ENCODE measurements at regions not wholly inside any gene's neighbourhood (a gene's known extent, or its start where the extent isn't known, plus 50 kb on each side); places are given as distances from the start of the nearest gene placed in this dataset.
A peak's percentile ranks its signal among the peaks of the same experiment; 100 is the strongest.

GRCh38 chr1:235027076-235027861, 101.4 kb downstream of the TOMM20 start:
- DNase-seq (ENCODE audit: low read depth in 4 of 4, low spot score in 3 of 4) = no peak

- no peak for DNase-seq (ENCODE audit: low read depth in 4 of 4, low spot score in 3 of 4)
Measured at GRCh38 chr1:235025422-235025984, 103.1 kb downstream of the TOMM20 start.

GRCh38 chr1:235024711-235025421, 103.8 kb downstream of the TOMM20 start:
- DNase-seq (ENCODE audit: low read depth in 4 of 4, low spot score in 3 of 4) = no peak

- DNase-seq (ENCODE audit: low read depth in 4 of 4, low spot score in 3 of 4) = no peak
Measured at GRCh38 chr1:235023711-235024439, 104.8 kb downstream of the TOMM20 start.

GRCh38 chr1:235022981-235023710, 105.5 kb downstream of the TOMM20 start:
- DNase-seq (ENCODE audit: low read depth in 4 of 4, low spot score in 3 of 4) = peak in 1 of 4 donors; percentile 62

GRCh38 chr1:235022341-235022980, 106.2 kb downstream of the TOMM20 start:
- DNase-seq (ENCODE audit: low read depth in 4 of 4, low spot score in 3 of 4) = peak in 3 of 4 donors; percentile 51 to 71 (median 60)

- DNase-seq (ENCODE audit: low read depth in 4 of 4, low spot score in 3 of 4) = no peak
Measured at GRCh38 chr1:235021815-235022214, 106.8 kb downstream of the TOMM20 start.

- no peak for DNase-seq (ENCODE audit: low read depth in 4 of 4, low spot score in 3 of 4)
Measured at GRCh38 chr1:235021321-235021720, 107.3 kb downstream of the TOMM20 start.

- DNase-seq (ENCODE audit: low read depth in 4 of 4, low spot score in 3 of 4) = no peak
Measured at GRCh38 chr1:235019961-235020360, 108.7 kb downstream of the TOMM20 start.

- DNase-seq (ENCODE audit: low read depth in 4 of 4, low spot score in 3 of 4) = no peak
Measured at GRCh38 chr1:235019471-235019870, 109.2 kb downstream of the TOMM20 start.

GRCh38 chr1:235018720-235019444, 109.8 kb downstream of the TOMM20 start:
- DNase-seq (ENCODE audit: low read depth in 4 of 4, low spot score in 3 of 4) = peak in 1 of 4 donors; percentile 44

- DNase-seq (ENCODE audit: low read depth in 4 of 4, low spot score in 3 of 4) = no peak
Measured at GRCh38 chr1:235018161-235018560, 110.5 kb downstream of the TOMM20 start.

- no peak for DNase-seq (ENCODE audit: low read depth in 4 of 4, low spot score in 3 of 4)
Measured at GRCh38 chr1:235017719-235018118, 110.9 kb downstream of the TOMM20 start.

GRCh38 chr1:235017191-235017590, 111.4 kb downstream of the TOMM20 start:
- DNase-seq (ENCODE audit: low read depth in 4 of 4, low spot score in 3 of 4) = no peak

GRCh38 chr1:235015291-235015985, 113.2 kb downstream of the TOMM20 start:
- DNase-seq (ENCODE audit: low read depth in 4 of 4, low spot score in 3 of 4) = no peak

GRCh38 chr1:235014756-235015155, 113.9 kb downstream of the TOMM20 start:
- DNase-seq (ENCODE audit: low read depth in 4 of 4, low spot score in 3 of 4) = no peak

GRCh38 chr1:235013512-235013911, 115.1 kb downstream of the TOMM20 start:
- no peak for DNase-seq (ENCODE audit: low read depth in 4 of 4, low spot score in 3 of 4)

- DNase-seq (ENCODE audit: low read depth in 4 of 4, low spot score in 3 of 4) = no peak
Measured at GRCh38 chr1:235012436-235013210, 116.0 kb downstream of the TOMM20 start.
